GM21737 (cell line): ENCODE measurements at regions not wholly inside any gene's neighbourhood (a gene's known extent, or its start where the extent isn't known, plus 50 kb on each side); places are given as distances from the start of the nearest gene placed in this dataset.
"Not testable (repeated sequence)": the region's sequence is repeated elsewhere in the genome, so short reads cannot be mapped to it uniquely, and the experiment has no call there.

Experiments used
- ATAC-seq: cut with Tn5 transposase; IDR thresholded peaks from one replicate; pipeline ENCODE4 v1.9.1; 2021; ENCODE audit warnings: mild to moderate bottlenecking, moderate library complexity; ENCODE audit not compliant: unreplicated experiment

DNA sequence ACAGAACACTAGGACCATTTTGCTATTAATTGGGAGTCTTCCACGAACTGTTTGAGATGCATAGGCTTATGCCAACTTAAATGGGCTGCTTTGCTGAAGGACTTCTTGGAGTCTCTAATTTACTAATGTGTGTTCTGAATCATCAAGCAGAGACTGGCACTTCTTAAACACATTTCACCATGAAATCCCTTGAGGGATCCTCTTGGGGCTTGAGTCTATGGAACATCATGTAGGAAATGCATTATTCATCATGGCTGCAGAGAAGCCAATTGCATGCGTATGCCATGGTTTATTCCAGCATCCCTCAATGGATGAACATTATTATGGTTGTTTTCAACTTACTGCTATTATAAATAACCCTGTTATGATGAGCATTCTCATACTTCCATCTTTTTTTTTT is 73.4 kb downstream of the FGD2 start:
- no peak for ATAC-seq

DNA sequence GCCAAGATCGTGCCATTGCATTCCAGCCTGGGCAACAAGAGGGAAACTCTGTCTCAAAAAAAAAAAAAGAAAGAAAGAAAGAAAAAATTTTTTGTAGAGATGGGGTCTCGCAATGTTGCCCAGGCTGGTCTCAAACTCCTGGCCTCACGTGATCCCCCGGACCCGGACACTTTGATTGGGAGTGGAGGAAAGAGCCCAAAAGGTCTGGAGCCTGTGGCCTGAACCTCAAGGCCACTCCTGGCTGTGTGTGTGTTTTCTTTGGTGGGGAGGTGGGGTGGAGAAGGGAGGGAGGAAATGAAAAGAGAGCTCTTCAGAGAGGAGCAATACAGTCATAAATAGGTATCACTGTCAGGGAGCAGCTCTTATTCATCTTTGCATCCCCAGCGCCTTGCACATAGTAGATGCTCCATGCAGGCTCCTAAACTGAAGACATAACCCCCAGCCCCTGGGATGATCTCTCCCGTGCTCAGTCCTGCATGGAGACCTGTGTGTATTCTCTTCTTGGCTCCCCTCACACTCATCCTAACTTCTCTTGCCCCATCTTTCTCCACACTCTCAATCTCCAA is 75.7 kb downstream of the FGD2 start:
- ATAC-seq = no peak

DNA sequence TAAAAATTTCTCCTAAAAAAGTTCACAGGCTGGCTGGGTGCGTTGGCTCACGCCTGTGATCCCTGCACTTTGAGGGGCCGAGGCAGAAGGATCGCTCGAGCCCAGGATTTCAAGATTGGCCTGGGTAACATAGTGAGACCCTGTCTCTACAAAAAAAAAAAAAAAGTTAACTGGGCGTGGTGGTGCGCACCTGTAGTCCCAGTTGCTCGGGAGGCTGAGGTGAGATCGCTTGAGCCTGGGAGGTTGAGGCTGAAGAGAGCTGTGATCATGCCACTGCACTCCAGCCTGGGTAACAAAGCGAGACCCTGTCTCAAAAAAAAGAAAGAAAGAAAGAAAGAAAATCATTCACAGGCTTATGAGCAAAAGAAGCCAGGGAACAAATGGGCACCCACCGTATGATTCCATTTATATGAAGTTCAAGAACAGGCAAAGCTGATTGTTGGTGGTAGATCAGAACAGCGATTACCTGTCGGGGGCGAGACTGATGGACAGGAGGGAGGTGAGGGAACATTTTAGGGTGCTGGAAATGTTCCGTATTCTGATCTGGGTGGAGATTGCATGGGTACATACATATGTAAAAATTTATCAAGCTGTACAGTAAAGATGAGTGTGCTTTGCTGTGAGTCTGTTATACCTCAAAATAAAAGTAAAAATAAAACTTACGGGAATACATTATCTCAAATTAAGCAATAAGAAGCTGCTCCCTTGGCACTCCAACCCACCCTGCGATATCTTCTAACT is 77.1 kb downstream of the FGD2 start:
- no peak for ATAC-seq

DNA sequence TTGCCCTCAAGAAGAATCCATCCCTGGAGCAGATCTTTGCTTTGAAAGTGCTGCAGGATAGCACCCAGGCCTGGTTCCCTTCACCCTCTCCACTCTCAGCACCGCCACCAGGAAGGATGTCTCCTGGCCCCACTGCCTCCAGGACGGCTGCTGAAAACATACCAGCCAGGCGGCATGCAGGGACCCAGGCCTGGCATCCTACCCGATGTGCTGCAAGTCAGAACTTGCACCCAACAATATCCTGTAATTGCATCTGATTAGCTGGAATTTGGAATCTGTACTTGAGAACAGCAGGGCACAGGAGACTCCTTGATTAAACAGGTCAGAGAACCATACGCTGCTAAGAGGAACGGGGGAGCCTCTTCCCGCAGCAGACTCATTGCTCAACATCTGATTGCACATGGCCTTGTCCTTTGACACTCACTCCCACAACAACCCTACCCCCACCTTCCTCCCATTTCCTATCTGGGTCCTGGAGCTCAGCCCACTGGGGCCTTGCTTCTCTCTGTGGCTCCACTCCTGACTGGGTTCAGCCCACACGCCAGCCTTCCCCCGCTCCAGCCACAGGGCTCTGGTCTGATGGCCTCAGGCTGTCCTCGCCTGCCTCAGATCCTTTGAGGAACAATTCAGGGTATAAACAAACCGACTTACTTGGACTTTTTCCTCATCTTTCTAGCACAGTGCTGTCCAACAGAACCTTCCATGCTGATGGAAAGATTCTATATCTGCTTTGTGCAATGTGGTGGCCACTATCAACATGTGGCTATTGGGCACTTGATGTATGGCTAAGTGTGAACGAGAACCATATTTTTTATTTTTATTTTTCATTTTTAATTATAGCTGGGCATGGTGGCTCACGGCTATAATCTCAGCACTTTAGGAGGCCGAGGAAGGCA is 78.0 kb downstream of the FGD2 start:
- ATAC-seq = no peak

DNA sequence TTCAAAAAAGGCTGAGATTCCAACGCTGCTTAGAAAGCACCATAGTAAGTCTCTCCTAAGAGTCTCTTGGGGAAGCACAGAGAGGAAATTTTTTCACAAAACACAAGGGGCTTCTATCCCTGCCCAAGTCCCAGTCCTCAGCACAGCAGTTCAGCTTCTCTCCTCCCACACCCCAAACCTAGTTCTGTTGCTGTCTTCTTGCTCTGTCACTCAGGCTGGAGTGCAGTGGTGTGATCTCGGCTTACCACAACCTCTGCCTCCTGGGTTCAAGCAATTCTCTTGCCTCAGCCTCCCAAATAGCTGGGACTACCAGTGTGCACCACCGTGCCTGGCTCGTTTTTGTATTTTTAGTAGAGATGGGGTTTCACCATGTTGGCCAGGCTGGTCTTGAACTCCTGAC is 79.2 kb downstream of the FGD2 start:
- ATAC-seq = not testable (repeated sequence)

DNA sequence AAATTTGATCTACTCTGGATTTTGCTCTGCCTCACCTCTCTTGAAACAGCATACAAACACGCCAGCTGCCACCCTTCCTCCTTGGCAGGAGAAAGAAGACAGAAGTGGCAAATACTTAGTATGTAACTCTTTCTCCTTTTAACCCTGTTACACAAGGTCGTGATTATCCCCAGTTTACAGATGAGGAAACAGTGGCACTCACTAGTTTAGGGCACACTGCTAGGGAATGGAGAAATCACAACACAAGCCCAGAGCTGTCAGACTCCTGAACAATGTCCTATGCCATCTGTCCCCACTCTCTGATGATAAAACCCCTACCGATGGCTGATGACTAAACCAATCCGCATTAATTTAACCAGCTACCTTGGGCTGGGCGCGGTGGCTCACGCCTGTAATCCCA is 79.7 kb downstream of the FGD2 start:
- no peak for ATAC-seq

DNA sequence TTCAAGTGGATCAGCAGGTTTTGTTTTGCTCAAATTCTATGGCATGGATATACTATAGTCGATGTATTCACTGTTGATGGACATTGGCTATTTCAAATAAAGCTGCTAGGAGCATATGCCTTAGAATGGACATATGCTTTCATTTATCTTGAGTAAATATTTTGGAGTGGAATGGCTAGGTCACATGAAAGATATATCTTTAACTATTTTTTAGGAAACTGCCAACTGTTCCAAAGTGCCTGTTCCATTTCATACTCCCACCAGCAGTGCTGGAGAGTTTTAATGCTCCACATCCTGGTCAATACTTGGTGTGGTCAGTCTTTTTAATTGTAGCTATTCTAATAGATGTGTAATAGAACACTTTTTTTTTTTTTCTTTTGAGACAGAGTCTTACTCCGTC is 81.1 kb upstream of the PIM1 start:
- no peak for ATAC-seq

DNA sequence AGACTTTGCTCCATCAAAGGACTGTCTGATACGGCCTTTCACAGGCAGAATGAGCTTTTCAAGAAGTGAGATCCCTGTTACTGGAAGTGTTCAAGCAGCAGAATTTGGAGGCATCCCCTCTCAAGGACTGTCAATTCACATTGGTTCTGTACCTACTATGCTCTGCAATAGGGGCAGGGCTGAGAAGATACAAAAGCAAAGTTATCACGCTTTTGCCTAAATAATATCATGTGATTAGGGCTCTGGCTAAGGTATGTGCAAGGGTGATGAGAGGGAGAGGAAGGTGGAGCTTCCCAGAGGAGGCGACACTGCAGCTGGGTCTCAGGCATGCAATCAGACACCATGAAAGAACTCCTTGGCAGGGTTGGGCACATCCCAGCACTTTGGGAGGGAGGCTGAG is 80.2 kb upstream of the PIM1 start:
- ATAC-seq = no peak

DNA sequence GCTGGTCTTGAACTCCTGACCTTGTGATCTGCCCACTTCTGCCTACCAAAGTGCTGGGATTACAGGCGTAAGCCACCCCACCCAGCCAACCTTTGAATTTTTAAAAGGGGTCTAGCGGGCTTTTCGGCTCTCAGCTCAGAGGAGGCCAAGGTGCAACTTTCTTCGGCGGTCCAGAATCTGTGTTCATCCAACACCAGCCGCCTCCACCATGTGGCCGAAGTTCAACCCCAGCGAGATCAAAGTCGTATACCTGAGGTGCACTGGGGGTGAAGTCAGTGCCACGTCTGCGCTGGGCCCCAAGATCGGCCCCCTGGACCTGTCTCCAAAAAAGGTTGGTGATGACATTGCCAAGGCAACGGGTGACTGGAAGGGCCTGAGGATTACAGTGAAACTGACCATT is 78.8 kb upstream of the PIM1 start:
- not testable (repeated sequence) for ATAC-seq

DNA sequence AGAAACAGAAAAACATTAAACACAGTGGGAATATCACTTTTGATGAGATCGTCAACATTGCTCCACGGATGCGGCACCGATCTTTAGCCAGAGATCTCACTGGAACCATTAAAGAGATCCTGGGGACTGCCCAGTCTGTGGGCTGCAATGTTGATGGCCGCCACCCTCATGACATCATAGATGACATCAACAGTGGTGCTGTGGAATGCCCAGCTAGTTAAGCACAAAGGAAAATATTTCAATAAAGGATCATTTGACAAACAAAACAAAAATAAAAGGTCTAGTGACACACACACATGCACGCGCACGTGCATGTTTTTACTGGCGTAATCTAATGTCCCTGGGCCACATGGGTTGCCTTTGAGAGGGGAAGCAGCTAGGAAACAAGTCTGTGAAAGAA is 78.4 kb upstream of the PIM1 start:
- not testable (repeated sequence) for ATAC-seq

DNA sequence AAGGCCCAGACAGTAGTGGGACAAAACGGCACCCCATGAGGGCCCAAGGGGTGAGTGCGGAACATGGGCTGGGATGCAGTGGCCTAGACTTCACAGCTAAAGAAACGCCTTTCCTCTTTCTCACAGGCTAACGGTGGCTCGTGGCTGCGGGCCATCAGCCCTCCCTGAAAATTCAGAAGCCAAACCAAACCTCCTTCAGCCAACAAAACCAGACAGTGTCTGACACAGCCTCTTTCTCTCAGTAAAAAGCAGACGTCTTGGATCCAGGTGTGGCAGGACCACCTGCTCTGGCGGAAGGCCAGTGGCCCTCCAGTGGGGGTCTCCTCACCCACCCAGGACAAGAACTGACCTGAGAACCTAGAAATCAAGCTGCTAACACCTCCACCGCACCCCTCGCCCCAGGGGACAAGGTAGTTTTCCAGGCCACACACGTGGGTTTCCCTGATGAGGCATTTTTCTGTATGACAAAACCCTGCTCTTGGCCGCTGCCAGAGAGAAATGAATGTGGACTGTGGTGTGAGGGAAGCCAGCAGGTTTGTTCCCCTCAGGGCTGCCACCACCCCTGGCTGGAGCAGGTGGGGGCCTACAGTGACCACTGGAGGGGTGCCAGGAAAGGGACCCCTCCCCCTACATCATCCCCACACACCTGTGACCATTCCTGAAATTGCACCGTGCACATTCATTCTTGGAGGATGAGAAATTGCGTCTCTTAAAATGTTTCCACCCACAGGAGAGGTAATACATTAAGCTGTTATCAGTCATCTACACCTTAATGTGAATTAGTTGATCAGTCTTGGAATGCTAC is 76.8 kb upstream of the PIM1 start:
- no peak for ATAC-seq

DNA sequence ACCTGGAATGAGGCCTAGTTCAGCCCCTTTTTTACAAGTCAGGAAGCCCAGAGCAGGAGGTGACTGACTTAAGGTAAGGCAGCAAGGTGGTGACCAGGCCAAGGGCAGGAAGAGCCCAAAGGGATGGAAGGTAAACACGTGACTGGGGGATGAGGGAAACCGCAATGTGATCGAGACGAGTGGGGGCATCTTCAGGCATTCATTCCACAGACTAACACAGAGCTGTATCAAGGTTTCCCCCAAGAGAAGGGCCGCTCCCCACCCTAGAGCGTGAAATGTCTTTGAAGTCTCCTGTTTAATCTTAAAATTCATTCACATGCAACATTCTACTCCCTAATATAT is 76.3 kb upstream of the PIM1 start:
- no peak for ATAC-seq

DNA sequence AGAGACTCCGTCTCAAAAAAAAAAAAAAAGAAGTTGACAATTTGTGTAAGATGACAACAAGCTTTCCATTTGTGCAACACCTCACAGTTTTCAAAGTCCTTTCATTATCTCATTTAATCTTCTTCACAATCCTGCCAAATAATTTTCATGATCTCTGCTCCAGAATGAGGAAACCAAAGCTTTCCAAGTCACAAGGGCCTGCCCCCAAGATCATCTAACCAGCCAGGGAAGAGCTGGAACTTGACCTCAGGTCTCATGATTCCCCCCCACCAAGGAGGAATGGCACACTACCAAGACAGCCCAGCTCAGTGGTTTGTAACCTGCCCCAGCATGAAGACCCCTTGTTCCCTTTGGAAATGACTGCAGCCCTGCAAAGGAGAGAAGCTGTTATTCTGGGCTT is 74.0 kb upstream of the PIM1 start:
- no peak for ATAC-seq

DNA sequence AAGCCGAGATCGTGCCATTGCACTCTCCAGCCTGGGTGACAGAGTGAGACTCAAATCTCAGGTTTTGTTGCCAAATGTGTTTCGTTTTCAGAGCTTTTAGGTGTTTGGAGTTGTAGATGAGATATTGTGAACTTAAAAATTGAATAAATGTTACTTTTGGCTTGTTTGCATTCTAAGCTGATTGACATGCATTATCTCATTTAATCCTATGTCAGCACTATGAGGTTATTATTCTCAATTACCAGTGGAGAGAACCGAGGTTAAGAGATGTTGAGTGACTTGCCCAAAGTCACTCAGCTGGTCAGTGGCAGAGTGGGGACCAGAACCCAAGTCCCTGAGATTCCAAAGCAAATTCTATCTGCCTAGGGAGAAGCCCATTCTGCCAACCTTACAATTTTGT is 72.6 kb upstream of the PIM1 start:
- ATAC-seq = no peak

DNA sequence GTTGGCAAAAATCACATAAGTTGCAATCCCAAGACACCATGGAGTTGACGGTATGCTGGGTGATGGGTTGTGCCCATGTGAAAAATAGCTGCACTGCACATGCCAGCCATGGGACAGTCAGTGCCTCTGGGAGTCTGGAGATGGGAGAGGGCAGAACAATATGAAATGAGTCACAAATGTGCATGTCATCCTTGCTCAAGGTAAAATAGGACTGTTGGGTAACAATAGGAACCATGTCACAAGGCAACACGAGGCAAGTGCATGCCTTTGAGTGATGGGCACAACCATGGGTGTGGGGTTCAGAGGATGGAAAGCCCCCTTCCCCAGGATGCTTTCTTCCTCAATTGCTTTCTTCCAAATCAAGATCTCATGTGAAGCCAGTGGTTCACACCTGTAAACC is 70.5 kb upstream of the PIM1 start:
- ATAC-seq = no peak

DNA sequence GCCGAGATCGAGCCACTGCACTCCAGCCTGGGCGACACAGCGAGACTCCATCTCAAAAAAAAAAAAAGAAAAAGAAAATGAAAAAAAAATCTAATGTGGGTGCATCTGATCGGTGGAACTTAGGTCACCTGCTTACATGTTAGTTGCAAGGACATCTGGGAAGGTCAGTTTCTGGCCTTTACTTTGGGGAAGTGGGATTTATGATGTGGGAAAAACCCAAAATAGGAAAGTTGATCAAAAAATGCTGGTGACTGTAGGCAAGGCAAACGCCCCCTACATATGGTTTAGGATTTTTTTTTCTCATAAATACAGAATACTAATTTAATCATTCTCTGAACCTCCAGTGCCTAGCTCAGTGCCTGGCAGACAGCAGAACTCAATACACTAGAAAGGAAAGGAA is 69.2 kb upstream of the PIM1 start:
- no peak for ATAC-seq

DNA sequence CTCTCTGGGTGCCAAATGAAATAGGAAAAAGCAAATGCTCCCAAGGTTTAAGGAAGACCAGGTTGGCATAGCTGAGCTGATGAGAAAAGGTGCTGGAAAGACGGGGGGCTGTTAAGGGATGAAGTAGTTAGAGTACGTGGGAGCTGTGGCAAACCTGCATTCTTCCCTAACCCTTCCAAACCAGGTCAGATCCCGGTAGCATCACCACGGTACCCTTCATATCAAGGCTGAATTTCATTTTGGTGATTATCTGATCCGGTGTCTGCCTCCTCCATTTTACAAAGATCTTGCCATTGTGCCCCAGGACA is 68.0 kb upstream of the PIM1 start:
- no peak for ATAC-seq

DNA sequence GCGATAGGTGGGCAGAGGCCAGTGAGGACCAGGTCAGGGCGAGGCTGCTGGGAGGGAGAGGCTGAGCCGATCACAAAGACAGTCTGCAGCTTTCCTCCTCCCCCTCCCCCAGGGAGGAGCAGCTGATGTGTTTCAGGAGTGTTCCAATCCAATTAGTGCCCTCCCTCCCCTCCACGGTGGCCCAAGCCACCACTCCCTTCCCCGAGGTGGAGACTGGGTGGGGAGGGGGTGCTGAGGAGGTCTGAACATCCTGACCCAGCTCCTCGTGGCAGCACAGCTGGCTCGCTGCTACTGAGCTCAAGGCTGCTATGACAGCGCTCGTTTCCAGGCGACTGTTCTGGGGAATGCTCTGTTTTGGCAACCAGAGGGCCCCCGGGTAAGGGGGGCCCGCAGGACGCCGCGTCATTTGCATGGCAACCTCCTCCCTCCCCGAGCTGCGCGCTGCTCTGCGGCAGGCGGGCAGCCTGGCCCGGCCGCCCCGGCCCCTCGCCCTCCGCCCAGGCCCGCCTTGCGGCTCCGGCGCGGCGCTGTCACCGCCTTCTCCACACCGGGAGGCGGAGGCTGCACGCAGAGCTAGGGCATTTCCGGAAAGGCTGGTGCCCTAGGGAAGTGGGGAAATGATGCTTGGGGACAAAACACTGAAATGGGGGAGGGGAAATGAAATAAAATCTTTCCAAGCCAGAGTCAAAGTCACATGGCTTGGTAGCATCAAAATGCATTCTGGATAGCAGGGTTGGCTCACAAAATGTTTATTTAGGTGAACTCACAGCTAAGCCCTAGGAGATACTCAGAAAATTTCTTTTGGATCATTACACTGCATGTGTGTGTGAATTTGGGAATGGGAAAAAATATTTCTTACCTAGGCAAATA is 67.4 kb upstream of the PIM1 start:
- peak; percentile 84 for ATAC-seq

DNA sequence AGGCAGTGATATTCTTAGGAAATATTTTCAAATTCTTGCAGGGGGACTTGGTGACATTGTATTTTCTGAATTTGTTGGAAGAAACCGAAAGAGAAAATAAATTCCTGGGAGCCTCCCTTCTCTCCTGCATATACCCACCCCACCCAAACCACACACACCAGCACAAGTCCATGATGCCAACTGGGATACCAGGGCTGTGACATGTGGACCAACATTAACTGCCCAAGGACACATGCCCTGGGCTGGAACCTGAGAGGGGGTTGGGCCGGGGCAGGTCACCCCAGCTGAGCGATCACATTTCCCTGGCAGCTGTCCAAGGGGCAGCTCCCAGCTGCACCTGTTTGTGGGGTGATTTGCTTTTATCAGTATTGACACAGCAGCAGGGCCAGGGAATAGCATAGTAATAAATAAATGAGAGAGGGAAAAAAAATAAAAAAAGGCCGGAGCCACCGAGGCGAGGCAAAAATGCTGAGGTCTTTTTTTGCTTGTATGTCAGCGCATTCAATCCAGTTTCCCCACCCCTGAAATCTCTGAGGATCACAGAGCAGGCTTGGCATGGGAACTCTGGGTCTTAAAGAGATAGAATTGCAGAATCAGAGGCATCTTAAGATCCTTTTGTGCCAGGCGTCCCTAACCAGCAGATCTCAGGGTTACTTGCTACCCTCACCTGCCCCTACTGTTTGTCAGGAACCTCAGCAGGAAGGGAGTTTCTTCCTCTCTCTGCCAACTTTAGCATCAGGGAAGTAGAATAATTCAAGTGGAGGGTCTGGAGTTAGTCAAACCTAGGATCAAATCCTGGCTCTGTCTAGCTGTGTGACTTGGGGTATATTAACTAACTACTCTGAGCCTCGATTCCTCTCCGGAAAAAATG is 66.5 kb upstream of the PIM1 start:
- ATAC-seq = no peak

DNA sequence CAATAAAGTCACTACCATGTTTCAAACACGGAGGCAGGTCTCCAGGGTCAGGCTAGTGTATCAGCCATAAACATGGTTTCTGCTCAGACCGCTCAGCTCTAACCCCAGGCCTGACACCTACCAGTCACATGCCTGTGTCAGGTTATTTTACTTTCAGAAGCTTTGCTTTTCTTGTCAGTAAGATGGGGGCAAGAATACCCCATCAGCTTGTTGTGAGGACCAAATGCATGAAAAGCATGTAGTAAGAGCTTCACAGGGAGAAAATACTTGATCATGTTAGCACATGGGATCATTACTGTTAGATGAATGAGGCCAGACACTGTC is 65.2 kb upstream of the PIM1 start:
- ATAC-seq = no peak
